ENCODE measurements at regions not wholly inside any gene's neighbourhood (a gene's known extent, or its start where the extent isn't known, plus 50 kb on each side); places are given as distances from the start of the nearest gene placed in this dataset.

DNA sequence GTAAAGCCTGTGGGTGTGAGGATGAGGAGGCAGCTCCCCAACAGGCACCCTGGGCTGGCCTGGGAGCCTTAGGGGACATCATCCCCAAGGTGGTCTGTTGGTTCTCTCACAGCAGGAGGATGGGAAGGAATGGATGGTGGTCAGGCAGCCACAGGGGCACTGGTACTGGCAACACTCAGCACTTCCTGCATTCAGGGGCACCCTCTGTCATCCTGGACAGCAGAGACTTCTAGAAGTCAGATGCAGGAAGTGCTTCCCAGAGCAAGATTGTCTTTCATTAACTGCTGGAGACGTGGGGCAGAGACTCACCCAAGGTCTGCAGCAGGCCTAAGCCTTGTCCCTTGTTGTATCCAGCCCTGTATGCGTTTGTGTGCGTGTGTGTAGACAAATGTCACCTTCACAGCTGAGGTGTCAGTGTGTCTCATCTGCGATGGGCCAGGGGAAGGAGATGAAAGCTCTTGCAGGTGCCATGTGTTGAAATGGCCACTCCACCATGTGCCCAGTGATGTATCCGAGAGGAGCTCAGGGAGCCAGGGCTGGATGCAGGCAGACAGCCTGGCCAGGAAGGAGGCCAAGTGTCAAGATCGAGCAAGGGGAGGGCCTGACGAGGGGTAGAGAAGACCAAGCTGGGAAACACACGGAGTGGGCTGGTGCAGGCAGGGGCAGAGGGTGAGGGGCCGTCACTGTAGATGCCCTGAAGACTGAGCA is 85.1 kb downstream of the PITPNM2 start:
- H3K9me3 ChIP-seq (ENCODE audit: control insufficient read depth, insufficient read depth, low read length), result no peaks in the 10 kb centered on the region
- H3K4me1 Mint-ChIP-seq, result peaks cover 62% of the 10 kb centered on the region in 2 donors
- peak in 2 of 3 donors; percentile 24 for ATAC-seq
- H3K27me3 Mint-ChIP-seq (ENCODE audit: low read depth in 2 of 2), result no peaks in the 10 kb centered on the region
- peak overlapping the region; percentile 67 for H3K4me3 Mint-ChIP-seq
- H3K27ac ChIP-seq (ENCODE audit: low read length), result peak overlapping the region; percentile 19
- peak overlapping the region; percentile 83 to 84 for H3K27ac Mint-ChIP-seq
- no peaks in the 10 kb centered on the region for H3K9me3 Mint-ChIP-seq
- intact Hi-C loops (cut with micrococcal nuclease), result no loop called here
- H3K4me3 ChIP-seq (ENCODE audit: low read length), result no peak overlapping the region
- H3K36me3 ChIP-seq (ENCODE audit: control insufficient read depth, insufficient read depth, low read length), result no peaks in the 10 kb centered on the region
- peak in 1 of 2 donors; percentile 16 for DNase-seq
- 48% methylated on average over 9 of the region's 9 CpGs for WGBS (ENCODE audit: insufficient coverage)
- TF ChIP-seq, protein P1, sequence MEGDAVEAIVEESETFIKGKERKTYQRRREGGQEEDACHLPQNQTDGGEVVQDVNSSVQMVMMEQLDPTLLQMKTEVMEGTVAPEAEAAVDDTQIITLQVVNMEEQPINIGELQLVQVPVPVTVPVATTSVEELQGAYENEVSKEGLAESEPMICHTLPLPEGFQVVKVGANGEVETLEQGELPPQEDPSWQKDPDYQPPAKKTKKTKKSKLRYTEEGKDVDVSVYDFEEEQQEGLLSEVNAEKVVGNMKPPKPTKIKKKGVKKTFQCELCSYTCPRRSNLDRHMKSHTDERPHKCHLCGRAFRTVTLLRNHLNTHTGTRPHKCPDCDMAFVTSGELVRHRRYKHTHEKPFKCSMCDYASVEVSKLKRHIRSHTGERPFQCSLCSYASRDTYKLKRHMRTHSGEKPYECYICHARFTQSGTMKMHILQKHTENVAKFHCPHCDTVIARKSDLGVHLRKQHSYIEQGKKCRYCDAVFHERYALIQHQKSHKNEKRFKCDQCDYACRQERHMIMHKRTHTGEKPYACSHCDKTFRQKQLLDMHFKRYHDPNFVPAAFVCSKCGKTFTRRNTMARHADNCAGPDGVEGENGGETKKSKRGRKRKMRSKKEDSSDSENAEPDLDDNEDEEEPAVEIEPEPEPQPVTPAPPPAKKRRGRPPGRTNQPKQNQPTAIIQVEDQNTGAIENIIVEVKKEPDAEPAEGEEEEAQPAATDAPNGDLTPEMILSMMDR (IDR thresholded peaks at IDR 0.05), result no peak
- no peaks in the 10 kb centered on the region for H3K27me3 ChIP-seq (ENCODE audit: control insufficient read depth, insufficient read depth, low read length)
- H3K36me3 Mint-ChIP-seq, result no peaks in the 10 kb centered on the region
- H3K4me1 ChIP-seq (ENCODE audit: control insufficient read depth, insufficient read depth, low read length), result peaks cover 91% of the 10 kb centered on the region

DNA sequence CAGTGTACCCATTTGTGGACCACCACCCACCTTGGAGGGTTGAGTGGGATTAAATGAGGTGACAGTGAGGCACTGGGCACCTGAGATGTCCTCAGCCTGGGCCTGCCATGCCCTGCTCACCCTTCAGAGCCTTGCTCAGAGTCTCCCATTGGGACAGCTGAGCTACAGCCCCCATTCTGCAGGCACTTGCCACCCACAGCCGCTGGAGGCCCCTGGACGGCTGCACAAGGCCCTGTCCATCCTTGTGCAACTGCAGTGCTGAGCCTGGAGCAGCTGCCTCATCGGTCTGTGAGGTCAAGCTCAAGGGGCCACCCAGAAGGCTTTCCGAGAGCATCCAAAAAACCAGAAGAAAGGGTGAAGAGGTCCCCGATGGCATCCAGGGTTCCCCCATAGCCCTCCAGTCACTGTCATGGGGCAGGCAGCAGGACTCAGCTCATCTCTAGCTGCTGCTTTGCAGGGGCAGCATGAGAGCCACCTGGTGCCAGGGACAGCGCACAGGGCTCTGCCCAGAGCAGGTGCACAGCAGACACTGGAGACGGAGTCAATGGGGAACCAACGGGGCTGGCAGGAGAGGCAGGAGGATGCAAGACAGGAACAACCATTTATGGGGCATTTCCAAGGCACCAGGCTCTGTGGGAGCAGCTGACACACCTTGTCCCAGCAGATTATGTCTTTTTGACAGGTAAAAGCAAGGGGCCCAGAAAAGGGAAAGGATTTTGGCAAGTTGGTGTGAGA is 84.6 kb downstream of the ARL6IP4 start:
- Histone ChIP-seq H3K4me3 (ENCODE audit: low read length) (no peak overlapping the region), H3K9me3 (ENCODE audit: control insufficient read depth, insufficient read depth, low read length) (no peaks in the 10 kb centered on the region), H3K27ac (ENCODE audit: low read length) (no peak overlapping the region), H3K27me3 (ENCODE audit: control insufficient read depth, insufficient read depth, low read length) (no peaks in the 10 kb centered on the region), H3K36me3 (ENCODE audit: control insufficient read depth, insufficient read depth, low read length) (no peaks in the 10 kb centered on the region), H3K4me1 (ENCODE audit: control insufficient read depth, insufficient read depth, low read length) (peaks cover 90% of the 10 kb centered on the region)
- DNase-seq (no peak), ATAC-seq (no peak)
- H3K36me3 Mint-ChIP-seq, result no peaks in the 10 kb centered on the region
- peak overlapping the region; percentile 83 to 84 for H3K27ac Mint-ChIP-seq
- H3K9me3 Mint-ChIP-seq, result no peaks in the 10 kb centered on the region
- peaks cover 62 to 66% of the 10 kb centered on the region in 2 donors for H3K4me1 Mint-ChIP-seq
- H3K27me3 Mint-ChIP-seq (ENCODE audit: low read depth in 2 of 2), result no peaks in the 10 kb centered on the region
- TF ChIP-seq, protein P1 (IDR thresholded peaks at IDR 0.05), result no peak
- intact Hi-C loops (cut with micrococcal nuclease), result no loop called here
- 80% methylated on average over 8 of the region's 8 CpGs for WGBS (ENCODE audit: insufficient coverage)
- peak overlapping the region; percentile 55 for H3K4me3 Mint-ChIP-seq

DNA sequence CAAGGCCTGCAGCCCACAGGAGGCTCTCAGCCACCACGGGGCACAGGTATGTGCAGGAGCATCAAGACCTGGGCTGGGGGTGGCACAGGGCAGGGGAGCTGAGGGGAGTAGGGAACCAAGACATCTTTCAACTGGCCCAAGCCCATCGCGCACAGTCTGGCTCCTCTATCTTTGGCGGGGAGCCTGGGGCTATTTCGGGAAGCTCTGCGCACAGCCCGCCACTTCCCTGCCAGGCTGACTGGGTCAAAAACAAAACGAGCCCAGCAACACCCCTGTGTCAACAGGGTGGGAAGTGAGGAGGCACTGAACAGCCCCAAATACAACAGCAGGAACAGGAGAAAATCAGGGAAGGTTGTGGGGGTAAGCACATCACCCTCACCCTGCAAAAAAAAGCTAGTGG is 83.9 kb downstream of the ARL6IP4 start:
- ATAC-seq, result no peak
- Histone ChIP-seq H3K36me3 (ENCODE audit: control insufficient read depth, insufficient read depth, low read length) (no peaks in the 10 kb centered on the region), H3K9me3 (ENCODE audit: control insufficient read depth, insufficient read depth, low read length) (no peaks in the 10 kb centered on the region), H3K27ac (ENCODE audit: low read length) (no peak overlapping the region), H3K4me3 (ENCODE audit: low read length) (no peak overlapping the region), H3K27me3 (ENCODE audit: control insufficient read depth, insufficient read depth, low read length) (no peaks in the 10 kb centered on the region), H3K4me1 (ENCODE audit: control insufficient read depth, insufficient read depth, low read length) (peaks cover 84% of the 10 kb centered on the region)
- H3K4me3 Mint-ChIP-seq, result no peak overlapping the region
- WGBS (ENCODE audit: insufficient coverage), result 43% methylated on average over 8 of the region's 8 CpGs
- no peaks in the 10 kb centered on the region for H3K27me3 Mint-ChIP-seq (ENCODE audit: low read depth in 2 of 2)
- TF ChIP-seq, protein P1 (IDR thresholded peaks at IDR 0.05), result no peak
- peak overlapping the region in 1 of 2 donors; percentile 35 for H3K27ac Mint-ChIP-seq
- intact Hi-C loops (cut with micrococcal nuclease), result no loop called here
- DNase-seq, result no peak
- H3K9me3 Mint-ChIP-seq, result no peaks in the 10 kb centered on the region
- no peaks in the 10 kb centered on the region for H3K36me3 Mint-ChIP-seq
- peaks cover 63 to 67% of the 10 kb centered on the region in 2 donors for H3K4me1 Mint-ChIP-seq

Measured in natural killer cell (primary cell).